IPS DF 6.9 (cell line): ENCODE measurements at regions not wholly inside any gene's neighbourhood (a gene's known extent, or its start where the extent isn't known, plus 50 kb on each side); places are given as distances from the start of the nearest gene placed in this dataset.

Experiments used
- DNase-seq: peaks from one replicate; pipeline ENCODE4 v3.0.0-alpha.2; 2013; ENCODE audit warnings: low read depth, low spot score
- H3K27ac ChIP-seq: one replicate; pipeline ENCODE4 v1.5.1; 2013; ENCODE audit warnings: low read length, control low read depth
- H3K27me3 ChIP-seq: 2 replicates; pipeline ENCODE4 v1.6.1; 2013; ENCODE audit warnings: mild to moderate bottlenecking, low read length; ENCODE audit not compliant: control insufficient read depth, insufficient read depth
- H3K36me3 ChIP-seq: 2 replicates; pipeline ENCODE4 v1.6.1; 2013; ENCODE audit warnings: low read length; ENCODE audit not compliant: control insufficient read depth, insufficient read depth
- H3K4me1 ChIP-seq: 2 replicates; pipeline ENCODE4 v1.6.1; 2013; ENCODE audit warnings: low read length; ENCODE audit not compliant: control insufficient read depth, insufficient read depth
- H3K4me3 ChIP-seq: 2 replicates; pipeline ENCODE4 v1.5.1; 2013; ENCODE audit warnings: mild to moderate bottlenecking, low read length
- H3K9me3 ChIP-seq: 2 replicates; pipeline ENCODE4 v1.6.1; 2013; ENCODE audit warnings: low read length, inconsistent platforms; ENCODE audit not compliant: control insufficient read depth, insufficient read depth
- WGBS: extraction: QIAGEN DNeasy Blood & Tissue Kit; methylation state at CpG from one replicate; pipeline ENCODE4 v1.1.7; 2013; ENCODE audit warnings: mixed read lengths, missing lambda C conversion rate; ENCODE audit not compliant: insufficient read length, insufficient coverage; 5-methylcytosine and 5-hydroxymethylcytosine counted together

DNA sequence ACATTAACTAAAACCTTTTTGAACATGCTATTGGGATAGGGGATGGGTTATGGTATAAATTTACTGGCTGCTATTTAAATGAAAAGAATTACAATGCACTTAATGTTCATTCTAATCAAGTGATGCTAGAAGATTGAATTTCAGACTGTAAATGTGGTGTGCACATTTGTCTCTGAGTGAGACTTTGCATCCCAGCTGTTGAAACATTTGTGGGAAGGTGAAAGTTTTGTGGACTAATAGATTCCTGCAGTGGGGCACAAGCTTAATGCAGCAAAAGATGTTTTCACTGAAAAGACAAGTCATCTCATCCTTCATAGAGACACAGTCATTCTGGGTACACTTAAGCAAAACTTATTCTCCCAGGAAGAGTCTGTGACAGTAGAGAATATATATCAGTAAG is 323.6 kb downstream of the NFIB start:
- Histone ChIP-seq H3K9me3 (no peaks in the 10 kb centered on the region), H3K27me3 (no peaks in the 10 kb centered on the region)
- DNase-seq, result no peak

DNA sequence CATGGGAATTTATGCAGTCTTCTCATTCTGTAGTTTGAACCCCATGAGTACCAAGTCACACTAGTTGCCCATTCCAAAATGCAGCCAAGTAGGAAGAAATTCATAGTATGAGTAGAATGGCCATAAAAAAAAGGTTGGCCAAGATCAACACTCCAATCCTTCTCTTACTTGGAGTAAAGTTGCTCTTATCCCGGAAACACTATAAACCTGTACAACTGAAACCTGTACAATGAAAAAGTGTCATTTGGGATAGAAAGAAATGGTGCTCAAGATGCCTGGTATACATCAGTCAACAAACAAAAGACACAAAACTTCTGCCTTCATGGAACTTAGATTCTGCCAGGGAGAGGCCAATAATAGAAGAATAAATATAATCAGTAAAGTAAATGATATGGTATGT is 325.0 kb downstream of the NFIB start:
- WGBS, result no CpG with 5 or more reads among the region's 1 CpG
- H3K4me1 ChIP-seq, result no peaks in the 10 kb centered on the region

More for the DNA sequence above, 323.6 kb downstream of the NFIB start:
- H3K4me1 ChIP-seq, result no peaks in the 10 kb centered on the region
- H3K36me3 ChIP-seq, result no peaks in the 10 kb centered on the region
- no peak overlapping the region for H3K4me3 ChIP-seq
- no peak overlapping the region for H3K27ac ChIP-seq

DNA sequence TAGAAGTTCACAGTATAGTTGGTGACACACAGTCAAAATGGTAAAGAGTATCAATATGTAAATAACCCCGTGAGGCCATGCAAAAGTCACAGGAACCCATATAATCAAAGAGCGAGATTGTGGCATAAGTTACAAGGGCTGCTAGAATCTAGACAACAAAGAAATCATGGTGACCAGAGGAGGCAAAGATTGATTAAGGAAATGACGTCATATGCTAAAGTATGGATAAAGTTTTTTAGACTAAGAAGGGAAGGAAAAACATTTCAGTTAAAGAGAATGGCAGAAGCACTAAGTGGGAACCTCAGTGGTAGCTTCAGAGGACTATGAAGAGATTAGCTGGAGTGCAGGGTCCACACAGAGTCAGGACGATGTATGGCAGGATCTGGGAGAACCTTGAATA is 330.3 kb downstream of the NFIB start:
- Histone ChIP-seq H3K27ac (no peak overlapping the region), H3K36me3 (no peaks in the 10 kb centered on the region), H3K4me3 (no peak overlapping the region), H3K4me1 (no peaks in the 10 kb centered on the region), H3K27me3 (no peaks in the 10 kb centered on the region), H3K9me3 (no peaks in the 10 kb centered on the region)
- no peak for DNase-seq
- WGBS, result no CpG with 5 or more reads among the region's 4 CpGs

More for the DNA sequence above, 325.0 kb downstream of the NFIB start:
- H3K27me3 ChIP-seq, result no peaks in the 10 kb centered on the region
- no peaks in the 10 kb centered on the region for H3K9me3 ChIP-seq
- no peak overlapping the region for H3K4me3 ChIP-seq
- no peak for DNase-seq
- no peak overlapping the region for H3K27ac ChIP-seq
- H3K36me3 ChIP-seq, result no peaks in the 10 kb centered on the region

DNA sequence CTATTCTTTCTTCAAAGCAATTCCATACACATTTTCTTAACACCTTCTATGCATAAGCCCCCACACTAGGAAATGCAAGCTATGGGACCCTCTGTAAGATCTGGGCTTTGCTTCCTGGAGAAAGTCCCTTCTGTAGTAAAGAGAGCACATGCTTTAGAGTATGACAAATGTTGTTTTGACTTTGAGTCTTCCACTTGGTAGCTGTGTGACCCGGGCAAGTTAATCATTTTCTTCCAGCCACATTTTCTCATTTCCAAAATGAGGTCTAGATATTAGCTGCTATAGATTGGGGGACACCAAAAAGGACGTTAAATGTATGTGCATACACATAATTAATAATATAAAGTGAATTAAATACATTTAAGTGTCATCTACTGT is 334.0 kb downstream of the NFIB start:
- H3K4me1 ChIP-seq, result no peaks in the 10 kb centered on the region
- no peak overlapping the region for H3K4me3 ChIP-seq
- H3K27ac ChIP-seq, result no peak overlapping the region
- DNase-seq, result no peak
- H3K36me3 ChIP-seq, result no peaks in the 10 kb centered on the region
- no peaks in the 10 kb centered on the region for H3K27me3 ChIP-seq
- no peaks in the 10 kb centered on the region for H3K9me3 ChIP-seq
- WGBS, result no CpG with 5 or more reads among the region's 2 CpGs

DNA sequence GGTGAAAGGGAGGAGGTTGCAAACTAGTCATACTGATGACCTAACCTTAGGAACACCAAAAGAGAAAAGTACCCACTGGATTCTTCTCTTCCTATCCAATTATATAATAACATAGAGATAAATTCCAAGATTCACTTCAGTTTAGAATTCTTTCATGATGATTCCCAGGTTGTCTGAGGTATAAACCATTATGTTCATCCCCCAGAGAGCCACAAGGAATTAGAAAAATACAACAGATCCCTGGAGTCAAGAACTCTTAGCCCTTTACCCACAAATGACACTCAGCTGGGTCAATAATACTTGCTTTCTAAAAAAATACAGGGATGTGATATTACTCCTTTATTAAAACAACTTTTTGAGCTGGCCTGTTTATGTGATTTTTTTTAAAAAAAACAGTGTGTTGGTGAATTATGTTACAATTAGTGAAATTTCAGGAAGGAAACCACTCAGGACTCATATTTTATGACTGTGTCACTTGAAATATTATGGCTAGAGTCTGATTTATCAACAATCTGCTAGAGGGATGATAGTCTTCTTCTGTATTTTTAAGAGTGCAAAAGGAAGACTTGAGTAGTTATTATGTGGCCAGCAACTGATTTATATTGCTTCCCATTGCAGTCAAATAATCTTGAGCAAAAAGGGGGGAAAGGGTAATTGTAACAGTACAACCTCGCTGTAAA is 338.2 kb downstream of the NFIB start:
- no peaks in the 10 kb centered on the region for H3K9me3 ChIP-seq
- no peak overlapping the region for H3K27ac ChIP-seq
- no peak overlapping the region for H3K4me3 ChIP-seq
- WGBS, result no CpG with 5 or more reads among the region's 1 CpG
- H3K4me1 ChIP-seq, result no peaks in the 10 kb centered on the region
- H3K27me3 ChIP-seq, result no peaks in the 10 kb centered on the region
- H3K36me3 ChIP-seq, result no peaks in the 10 kb centered on the region
- no peak for DNase-seq

GRCh38 chr9:13974891-13975290 is 339.1 kb downstream of the NFIB start:
- no peak for DNase-seq
- H3K4me1 ChIP-seq, result no peaks in the 10 kb centered on the region
- H3K27ac ChIP-seq, result no peak overlapping the region
- no peaks in the 10 kb centered on the region for H3K9me3 ChIP-seq
- no CpG with 5 or more reads among the region's 4 CpGs for WGBS
- H3K4me3 ChIP-seq, result no peak overlapping the region
- no peaks in the 10 kb centered on the region for H3K36me3 ChIP-seq
- H3K27me3 ChIP-seq, result no peaks in the 10 kb centered on the region

DNA sequence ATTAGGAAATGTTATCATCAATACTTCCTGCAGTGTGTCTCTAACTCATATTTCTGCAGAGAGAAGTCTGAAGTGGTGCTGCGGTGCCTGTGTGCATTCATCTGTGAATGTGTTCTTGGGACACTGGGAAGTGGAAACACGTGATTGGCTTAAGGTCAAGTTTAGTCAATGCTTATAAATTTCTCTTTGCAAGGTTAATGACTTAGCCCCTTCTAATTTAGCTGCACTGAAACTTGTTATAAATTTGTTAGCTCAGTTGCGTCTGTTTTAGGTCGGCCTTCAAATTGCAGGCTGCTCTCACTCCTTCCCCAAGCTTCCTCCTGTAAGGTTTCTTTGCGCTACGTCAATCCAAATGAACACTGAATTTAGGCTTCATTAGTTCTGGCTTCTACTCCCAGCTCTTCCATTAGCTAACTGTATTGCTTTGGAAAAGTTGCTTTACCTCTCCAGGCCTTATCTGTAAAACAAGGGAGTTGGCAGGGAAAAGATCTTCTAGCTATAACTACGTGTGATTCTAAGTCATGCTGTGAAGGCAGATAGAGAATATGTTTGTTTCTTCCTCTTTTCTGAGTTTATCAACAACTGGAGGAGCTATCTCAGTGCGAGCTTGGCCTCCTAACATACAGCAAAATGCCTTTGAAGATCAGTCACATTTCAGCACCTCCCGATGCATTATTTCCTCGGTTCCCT is 341.8 kb downstream of the NFIB start:
- no CpG with 5 or more reads among the region's 10 CpGs for WGBS
- H3K27ac ChIP-seq, result no peak overlapping the region
- no peaks in the 10 kb centered on the region for H3K36me3 ChIP-seq
- no peak for DNase-seq
- no peaks in the 10 kb centered on the region for H3K27me3 ChIP-seq
- no peaks in the 10 kb centered on the region for H3K9me3 ChIP-seq
- H3K4me1 ChIP-seq, result no peaks in the 10 kb centered on the region
- no peak overlapping the region for H3K4me3 ChIP-seq

DNA sequence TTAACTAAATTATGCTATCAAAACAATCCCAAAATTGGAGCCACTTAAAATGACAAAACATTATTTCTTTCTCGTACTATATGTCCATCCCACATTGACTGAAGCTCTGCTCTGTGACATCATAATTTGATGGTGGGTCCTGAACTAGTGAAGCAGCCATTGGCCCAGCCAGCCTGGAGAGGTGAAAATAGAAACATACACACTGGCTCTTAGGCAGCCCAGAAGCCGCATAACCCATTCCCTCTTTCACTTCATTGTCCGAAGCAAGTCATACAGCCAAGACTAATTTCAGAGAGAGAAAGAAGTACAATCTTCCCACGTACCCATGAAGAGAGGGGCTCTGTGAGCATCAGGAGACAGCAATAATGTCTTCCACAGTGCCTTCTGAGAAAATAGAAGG is 342.5 kb downstream of the NFIB start:
- Histone ChIP-seq H3K27ac (no peak overlapping the region), H3K4me1 (no peaks in the 10 kb centered on the region), H3K9me3 (no peaks in the 10 kb centered on the region), H3K36me3 (no peaks in the 10 kb centered on the region), H3K27me3 (no peaks in the 10 kb centered on the region), H3K4me3 (no peak overlapping the region)
- no CpG with 5 or more reads among the region's 4 CpGs for WGBS
- no peak for DNase-seq

GRCh38 chr9:13970426-13970825 is 343.5 kb downstream of the NFIB start:
- H3K4me1 ChIP-seq, result no peaks in the 10 kb centered on the region
- H3K9me3 ChIP-seq, result no peaks in the 10 kb centered on the region
- H3K27me3 ChIP-seq, result no peaks in the 10 kb centered on the region
- no peak for DNase-seq
- no CpG with 5 or more reads among the region's 3 CpGs for WGBS
- no peak overlapping the region for H3K4me3 ChIP-seq
- H3K27ac ChIP-seq, result no peak overlapping the region
- no peaks in the 10 kb centered on the region for H3K36me3 ChIP-seq

GRCh38 chr9:13970018-13970417 is 343.9 kb downstream of the NFIB start:
- no peaks in the 10 kb centered on the region for H3K9me3 ChIP-seq
- WGBS, result no CpG with 5 or more reads among the region's 4 CpGs
- H3K4me3 ChIP-seq, result no peak overlapping the region
- H3K27me3 ChIP-seq, result no peaks in the 10 kb centered on the region
- H3K4me1 ChIP-seq, result no peaks in the 10 kb centered on the region
- DNase-seq, result no peak
- no peaks in the 10 kb centered on the region for H3K36me3 ChIP-seq
- no peak overlapping the region for H3K27ac ChIP-seq

GRCh38 chr9:13967438-13967837 is 346.5 kb downstream of the NFIB start:
- Histone ChIP-seq H3K4me3 (no peak overlapping the region), H3K36me3 (no peaks in the 10 kb centered on the region), H3K27me3 (no peaks in the 10 kb centered on the region), H3K9me3 (no peaks in the 10 kb centered on the region), H3K4me1 (no peaks in the 10 kb centered on the region), H3K27ac (no peak overlapping the region)
- WGBS, result no CpG with 5 or more reads among the region's 4 CpGs
- no peak for DNase-seq
